Astrocyte (in vitro differentiated cells and primary cell): ENCODE measurements at regions not wholly inside any gene's neighbourhood (a gene's known extent, or its start where the extent isn't known, plus 50 kb on each side); places are given as distances from the start of the nearest gene placed in this dataset.

Source experiments
- EZH2 ChIP-seq: IDR thresholded peaks from 2 replicates; pipeline ENCODE4 v1.6.1; 2012; ENCODE audit warnings: mild to moderate bottlenecking, low read length, inconsistent platforms; ENCODE audit not compliant: insufficient read depth
- TF ChIP-seq, protein P1 (sequence below): IDR thresholded peaks from 2 replicates; pipeline ENCODE4 v1.5.1; 2011; ENCODE audit warnings: low read depth, mild to moderate bottlenecking, inconsistent platforms, low read length, moderate library complexity; ENCODE audit not compliant: insufficient read depth

DNA sequence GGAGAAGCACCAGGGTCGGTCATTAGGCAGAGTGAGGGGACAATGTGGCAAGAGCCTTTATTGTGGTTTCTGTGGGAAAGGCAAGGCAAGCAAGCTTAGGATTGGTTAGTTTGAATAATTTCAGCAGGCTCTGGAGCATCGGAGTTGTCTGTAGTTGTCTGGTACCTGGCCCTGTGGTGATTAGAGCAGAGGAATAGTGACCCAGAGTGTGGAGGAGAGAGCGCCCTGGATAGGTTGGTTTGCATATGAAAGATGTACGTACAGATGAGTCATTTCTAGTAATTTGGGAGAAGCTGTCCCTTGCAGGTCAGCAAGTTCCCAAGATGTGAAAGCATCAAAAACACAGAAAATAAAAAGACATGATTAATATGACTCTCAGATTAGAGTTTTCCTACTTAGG lies 383.1 kb upstream of the MEX3C start:
- TF ChIP-seq, protein P1, sequence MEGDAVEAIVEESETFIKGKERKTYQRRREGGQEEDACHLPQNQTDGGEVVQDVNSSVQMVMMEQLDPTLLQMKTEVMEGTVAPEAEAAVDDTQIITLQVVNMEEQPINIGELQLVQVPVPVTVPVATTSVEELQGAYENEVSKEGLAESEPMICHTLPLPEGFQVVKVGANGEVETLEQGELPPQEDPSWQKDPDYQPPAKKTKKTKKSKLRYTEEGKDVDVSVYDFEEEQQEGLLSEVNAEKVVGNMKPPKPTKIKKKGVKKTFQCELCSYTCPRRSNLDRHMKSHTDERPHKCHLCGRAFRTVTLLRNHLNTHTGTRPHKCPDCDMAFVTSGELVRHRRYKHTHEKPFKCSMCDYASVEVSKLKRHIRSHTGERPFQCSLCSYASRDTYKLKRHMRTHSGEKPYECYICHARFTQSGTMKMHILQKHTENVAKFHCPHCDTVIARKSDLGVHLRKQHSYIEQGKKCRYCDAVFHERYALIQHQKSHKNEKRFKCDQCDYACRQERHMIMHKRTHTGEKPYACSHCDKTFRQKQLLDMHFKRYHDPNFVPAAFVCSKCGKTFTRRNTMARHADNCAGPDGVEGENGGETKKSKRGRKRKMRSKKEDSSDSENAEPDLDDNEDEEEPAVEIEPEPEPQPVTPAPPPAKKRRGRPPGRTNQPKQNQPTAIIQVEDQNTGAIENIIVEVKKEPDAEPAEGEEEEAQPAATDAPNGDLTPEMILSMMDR: no peak
- TF ChIP-seq EZH2: no peak
